K562 (cell line): ENCODE measurements at regions not wholly inside any gene's neighbourhood (a gene's known extent, or its start where the extent isn't known, plus 50 kb on each side); places are given as distances from the start of the nearest gene placed in this dataset.
A peak's percentile ranks its signal among the peaks of the same experiment; 100 is the strongest.

ENCODE experiments used
- ADNP ChIP-seq: fragments of 200-800 bp; sonication (Bioruptor generic); IDR thresholded peaks from 2 replicates; pipeline ENCODE4 v1.6.1; 2016; ENCODE audit warnings: missing genetic modification characterization, missing compliant biosample characterization
- ARID1B ChIP-seq: fragments of 450-650 bp; IDR thresholded peaks from 2 replicates; pipeline ENCODE4 v1.6.1; 2016; ENCODE audit warnings: antibody characterized with exemption, mild to moderate bottlenecking, inconsistent platforms
- ETV1 ChIP-seq: fragments of 450-650 bp; conservative IDR thresholded peaks from 2 replicates; pipeline ENCODE4 v1.6.1; 2016; ENCODE audit warnings: missing genetic modification characterization, control low read depth, low read depth, missing compliant biosample characterization
- EZH2 ChIP-seq: IDR thresholded peaks from 2 replicates; pipeline ENCODE4 v1.6.1; 2012; ENCODE audit warnings: low read depth, mild to moderate bottlenecking, inconsistent platforms, low read length, borderline replicate concordance
- FUS ChIP-seq: fragments of 200-400 bp; formaldehyde crosslinking; optimal IDR thresholded peaks from 2 replicates; pipeline ENCODE3; 2017; ENCODE audit warnings: low read depth, low read length
- HDGF ChIP-seq: fragments of 450-650 bp; IDR thresholded peaks from 2 replicates; pipeline ENCODE4 v1.6.1; 2016
- HNRNPK ChIP-seq: fragments of 200-400 bp; formaldehyde crosslinking; IDR thresholded peaks from one replicate; pipeline ENCODE4 v1.6.1; 2018; ENCODE audit warnings: mild to moderate bottlenecking, low read depth, low read length; ENCODE audit not compliant: poor library complexity, severe bottlenecking
- KLF1 ChIP-seq: fragments of 450-650 bp; IDR thresholded peaks from 2 replicates; pipeline ENCODE4 v1.6.1; 2016; ENCODE audit warnings: missing genetic modification characterization, missing compliant biosample characterization
- MEF2D ChIP-seq: conservative IDR thresholded peaks from 2 replicates; pipeline ENCODE4 v1.6.1; 2016; ENCODE audit warnings: low read depth, missing genetic modification characterization, missing compliant biosample characterization
- NFXL1 ChIP-seq: fragments of 450-650 bp; formaldehyde crosslinking; IDR thresholded peaks from 2 replicates; pipeline ENCODE4 v1.4.0; 2021; ENCODE audit warnings: mild to moderate bottlenecking
- RAD21 ChIP-seq, 2 experiments: fragments of 250-450 bp in 1 of 2; fragments of 450-650 bp in 1 of 2; sonication (Bioruptor Pico) in 1 of 2; formaldehyde crosslinking in 1 of 2; IDR thresholded peaks in 1 of 2; conservative IDR thresholded peaks in 1 of 2; 2 replicates each; pipeline versions ENCODE4 v1.4.0 to v1.8.0; 2020 to 2022; ENCODE audit warnings: mild to moderate bottlenecking in 2 of 2, moderate library complexity in 1 of 2
- RFX5 ChIP-seq: IDR thresholded peaks from 2 replicates; pipeline ENCODE4 v1.6.1; 2011; ENCODE audit warnings: low read depth, mild to moderate bottlenecking, improper control_type of control experiment, low read length
- RUNX1 ChIP-seq: sonication (generic); IDR thresholded peaks from 2 replicates; pipeline ENCODE4 v1.6.1; 2016; ENCODE audit warnings: antibody characterized with exemption, low read depth
- SRSF3 ChIP-seq: fragments of 200-400 bp; formaldehyde crosslinking; IDR thresholded peaks from 2 replicates; pipeline ENCODE4 v1.6.1; 2016; ENCODE audit warnings: mild to moderate bottlenecking, low read length, moderate library complexity; ENCODE audit not compliant: insufficient read depth
- TAF9B ChIP-seq: fragments of 450-650 bp; IDR thresholded peaks from 2 replicates; pipeline ENCODE4 v1.6.1; 2018; ENCODE audit warnings: mild to moderate bottlenecking; ENCODE audit not compliant: partially characterized antibody
- TOE1 ChIP-seq, 2 experiments: fragments of 450-650 bp in 1 of 2; sonication (generic) in 1 of 2; formaldehyde crosslinking in 1 of 2; IDR thresholded peaks; 2 replicates each; pipeline versions ENCODE4 v1.7.1 to v1.8.0; 2016 to 2022; ENCODE audit warnings: borderline replicate concordance in 2 of 2, mild to moderate bottlenecking in 2 of 2, antibody characterized with exemption in 1 of 2, inconsistent platforms in 1 of 2, low read depth in 1 of 2, missing genetic modification reagents in 1 of 2, moderate library complexity in 1 of 2
- ZBTB17 ChIP-seq: fragments of 450-650 bp; formaldehyde crosslinking; IDR thresholded peaks from 2 replicates; pipeline ENCODE4 v1.4.0; 2020; ENCODE audit warnings: mild to moderate bottlenecking
- ZNF143 ChIP-seq: sonication (generic); formaldehyde crosslinking; IDR thresholded peaks from 2 replicates; pipeline ENCODE4 v1.9.0; 2022; ENCODE audit warnings: mild to moderate bottlenecking, missing genetic modification reagents
- ZNF174 ChIP-seq: fragments of 250-450 bp; sonication (Bioruptor Pico); IDR thresholded peaks from 2 replicates; pipeline ENCODE4 v1.4.0; 2020; ENCODE audit warnings: mild to moderate bottlenecking
- ZNF239 ChIP-seq: fragments of 250-450 bp; sonication (Bioruptor Pico); IDR thresholded peaks from 2 replicates; pipeline ENCODE4 v1.4.0; 2020; ENCODE audit warnings: mild to moderate bottlenecking
- ZNF311 ChIP-seq: fragments of 250-450 bp; sonication (Bioruptor Pico); IDR thresholded peaks from 2 replicates; pipeline ENCODE4 v1.4.0; 2020; ENCODE audit warnings: mild to moderate bottlenecking, moderate library complexity
- ZNF445 ChIP-seq: fragments of 250-450 bp; sonication (Bioruptor Pico); IDR thresholded peaks from 2 replicates; pipeline ENCODE4 v1.4.0; 2020; ENCODE audit warnings: low read depth, mild to moderate bottlenecking, moderate library complexity
- ZNF717 ChIP-seq: fragments of 250-450 bp; sonication (Bioruptor Pico); IDR thresholded peaks from 2 replicates; pipeline ENCODE4 v1.5.0; 2021
- TF ChIP-seq, protein P1 (sequence below): fragments of 450-650 bp; IDR thresholded peaks from 2 replicates; pipeline ENCODE4 v1.6.1; 2014; ENCODE audit warnings: low read depth, mild to moderate bottlenecking, moderate library complexity, borderline replicate concordance
- TF ChIP-seq, protein P2 (sequence below): sonication (generic); formaldehyde crosslinking; IDR thresholded peaks from 2 replicates; pipeline ENCODE4 v1.8.1; 2023; ENCODE audit warnings: mild to moderate bottlenecking, missing genetic modification reagents
- TF ChIP-seq, protein P3 (sequence below): conservative IDR thresholded peaks from 2 replicates; pipeline ENCODE4 v1.6.1; 2011; ENCODE audit warnings: low read depth, mild to moderate bottlenecking, low read length; ENCODE audit not compliant: control insufficient read depth

DNA sequence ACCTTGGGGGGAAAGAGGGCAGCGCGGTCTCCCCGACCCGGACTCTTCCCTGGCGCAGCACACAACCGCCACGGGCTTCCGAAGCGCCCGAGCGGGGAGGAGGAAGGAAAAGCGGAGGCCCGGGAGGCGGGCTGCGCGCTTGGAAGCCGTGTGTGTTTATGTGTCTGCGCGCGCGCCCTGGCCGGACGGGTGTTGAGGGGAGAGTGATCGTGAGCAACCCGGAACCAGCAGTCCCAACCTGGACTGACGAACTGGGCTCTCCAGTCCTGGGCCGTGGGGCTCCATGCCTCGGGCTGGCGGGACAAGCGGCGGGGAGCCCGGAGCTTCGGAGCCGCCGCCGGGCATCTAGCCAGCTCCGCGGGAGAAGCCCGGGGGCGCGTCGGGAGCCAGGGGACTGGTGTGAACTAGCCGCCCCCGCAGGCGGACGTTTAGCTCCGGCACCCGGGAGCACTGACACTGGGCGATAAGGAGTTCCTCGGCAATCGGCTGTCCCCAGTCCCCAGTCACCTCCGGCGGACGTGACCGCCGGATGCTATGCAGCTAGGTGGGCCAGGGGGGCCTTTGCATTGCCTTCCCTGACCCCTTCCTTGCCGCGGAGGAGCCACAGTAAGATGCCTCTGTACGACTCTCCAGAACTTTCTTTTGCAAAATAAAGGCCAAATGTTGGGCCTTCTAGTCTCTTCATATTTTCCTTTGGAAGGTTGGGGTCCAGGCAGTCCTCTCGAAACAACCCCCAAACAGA, 74.8 kb upstream of the BCOR start (continued):
- TF ChIP-seq, protein P1, sequence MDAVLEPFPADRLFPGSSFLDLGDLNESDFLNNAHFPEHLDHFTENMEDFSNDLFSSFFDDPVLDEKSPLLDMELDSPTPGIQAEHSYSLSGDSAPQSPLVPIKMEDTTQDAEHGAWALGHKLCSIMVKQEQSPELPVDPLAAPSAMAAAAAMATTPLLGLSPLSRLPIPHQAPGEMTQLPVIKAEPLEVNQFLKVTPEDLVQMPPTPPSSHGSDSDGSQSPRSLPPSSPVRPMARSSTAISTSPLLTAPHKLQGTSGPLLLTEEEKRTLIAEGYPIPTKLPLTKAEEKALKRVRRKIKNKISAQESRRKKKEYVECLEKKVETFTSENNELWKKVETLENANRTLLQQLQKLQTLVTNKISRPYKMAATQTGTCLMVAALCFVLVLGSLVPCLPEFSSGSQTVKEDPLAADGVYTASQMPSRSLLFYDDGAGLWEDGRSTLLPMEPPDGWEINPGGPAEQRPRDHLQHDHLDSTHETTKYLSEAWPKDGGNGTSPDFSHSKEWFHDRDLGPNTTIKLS, result no peak; the same call in 1 of the 2 replicates
- peak; percentile 97 for TF ChIP-seq ARID1B
- no peak for TF ChIP-seq NFXL1
- TF ChIP-seq ADNP (tag), result no peak
- no peak for TF ChIP-seq ZNF717 (CRISPR knock-in tag)
- peak; percentile 14 to 17; a peak in 1 of 4 replicates for TF ChIP-seq RAD21 (CRISPR knock-in tag; conservative IDR thresholded peaks at IDR 0.05 in 1 of 2, IDR thresholded peaks at IDR 0.05 in 1 of 2)
- no peak for TF ChIP-seq ZNF143 (CRISPR knock-in tag)
- TF ChIP-seq, protein P2, sequence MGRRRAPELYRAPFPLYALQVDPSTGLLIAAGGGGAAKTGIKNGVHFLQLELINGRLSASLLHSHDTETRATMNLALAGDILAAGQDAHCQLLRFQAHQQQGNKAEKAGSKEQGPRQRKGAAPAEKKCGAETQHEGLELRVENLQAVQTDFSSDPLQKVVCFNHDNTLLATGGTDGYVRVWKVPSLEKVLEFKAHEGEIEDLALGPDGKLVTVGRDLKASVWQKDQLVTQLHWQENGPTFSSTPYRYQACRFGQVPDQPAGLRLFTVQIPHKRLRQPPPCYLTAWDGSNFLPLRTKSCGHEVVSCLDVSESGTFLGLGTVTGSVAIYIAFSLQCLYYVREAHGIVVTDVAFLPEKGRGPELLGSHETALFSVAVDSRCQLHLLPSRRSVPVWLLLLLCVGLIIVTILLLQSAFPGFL (CRISPR knock-in tag), result no peak
- no peak for TF ChIP-seq FUS
- TF ChIP-seq ZNF174 (CRISPR knock-in tag), result no peak
- no peak for TF ChIP-seq TAF9B
- TF ChIP-seq ETV1 (tag), result peak; percentile 100
- TF ChIP-seq HNRNPK, result no peak
- TF ChIP-seq MEF2D (tag), result no peak
- TF ChIP-seq ZNF311 (CRISPR knock-in tag), result no peak
- 0 out of 2 replicates have a peak, but pooled peaks have one; percentile 36 for TF ChIP-seq ZBTB17 (CRISPR knock-in tag)
- no peak; the same call in none of the 2 replicates for TF ChIP-seq TOE1 (IDR thresholded peaks at IDR 0.05; ENCODE audit: borderline replicate concordance)
- TF ChIP-seq TOE1 (CRISPR knock-in tag; IDR thresholded peaks at IDR 0.05; ENCODE audit: borderline replicate concordance, low read depth), result no peak
- TF ChIP-seq KLF1 (tag), result no peak
- no peak for TF ChIP-seq HDGF
- TF ChIP-seq EZH2, result no peak
- no peak for TF ChIP-seq RFX5
- TF ChIP-seq ZNF239 (CRISPR knock-in tag), result no peak
- TF ChIP-seq, protein P3, sequence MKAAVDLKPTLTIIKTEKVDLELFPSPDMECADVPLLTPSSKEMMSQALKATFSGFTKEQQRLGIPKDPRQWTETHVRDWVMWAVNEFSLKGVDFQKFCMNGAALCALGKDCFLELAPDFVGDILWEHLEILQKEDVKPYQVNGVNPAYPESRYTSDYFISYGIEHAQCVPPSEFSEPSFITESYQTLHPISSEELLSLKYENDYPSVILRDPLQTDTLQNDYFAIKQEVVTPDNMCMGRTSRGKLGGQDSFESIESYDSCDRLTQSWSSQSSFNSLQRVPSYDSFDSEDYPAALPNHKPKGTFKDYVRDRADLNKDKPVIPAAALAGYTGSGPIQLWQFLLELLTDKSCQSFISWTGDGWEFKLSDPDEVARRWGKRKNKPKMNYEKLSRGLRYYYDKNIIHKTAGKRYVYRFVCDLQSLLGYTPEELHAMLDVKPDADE, result peak; percentile 80
- TF ChIP-seq ZNF445 (CRISPR knock-in tag), result no peak
- TF ChIP-seq SRSF3, result no peak
- TF ChIP-seq RUNX1, result peak; percentile 73; the same call in 1 of the 2 replicates
